Activated CD4-positive, alpha-beta T cell treated with anti-CD3 and anti-CD28 coated beads for 36 hours (primary cell): ENCODE measurements at regions not wholly inside any gene's neighbourhood (a gene's known extent, or its start where the extent isn't known, plus 50 kb on each side); places are given as distances from the start of the nearest gene placed in this dataset.
"Not testable (repeated sequence)": the region's sequence is repeated elsewhere in the genome, so short reads cannot be mapped to it uniquely, and the experiment has no call there.

Experiments used
- ATAC-seq: fragments of 200-7000 bp; cut with Tn5 transposase; one replicate; pipeline ENCODE4 v1.10.0; 2021; ENCODE audit warnings: mild to moderate bottlenecking, moderate library complexity
- CTCF ChIA-PET: fragments of 350-600 bp; sonication (Branson Sonifier 250); formaldehyde crosslinking; loops from one replicate; lab custom pipeline; 2021; ENCODE audit warnings: antibody characterized with exemption; lab: Charles Lee
- POLR2A ChIA-PET: fragments of 350-600 bp; sonication (Branson Sonifier 250); formaldehyde crosslinking; loops from one replicate; lab custom pipeline; 2021; ENCODE audit warnings: antibody characterized with exemption, inconsistent platforms; lab: Charles Lee
- DNase-seq: peaks from one replicate; pipeline ENCODE4 v3.0.0-alpha.2; 2020
- H3K27ac Mint-ChIP-seq: one replicate; pipeline ENCODE4 v1.8.0; 2021; ENCODE audit warnings: mixed read lengths
- H3K27me3 Mint-ChIP-seq: one replicate; pipeline ENCODE4 v1.8.0; 2021; ENCODE audit warnings: mixed read lengths
- H3K36me3 Mint-ChIP-seq: one replicate; pipeline ENCODE4 v1.8.0; 2021; ENCODE audit warnings: low read depth, mixed read lengths
- H3K4me1 Mint-ChIP-seq: one replicate; pipeline ENCODE4 v1.8.0; 2021; ENCODE audit warnings: mixed read lengths
- H3K4me3 Mint-ChIP-seq: one replicate; pipeline ENCODE4 v1.8.0; 2021; ENCODE audit warnings: mild to moderate bottlenecking, moderate library complexity, mixed read lengths
- H3K9me3 Mint-ChIP-seq: one replicate; pipeline ENCODE4 v1.8.0; 2021; ENCODE audit warnings: low read depth, mixed read lengths
- intact Hi-C, 2 experiments: fragments of 100-400 bp; cut with DNase I in 1 of 2; cut with micrococcal nuclease in 1 of 2; formaldehyde crosslinking; loops; one replicate each; pipeline versions ENCODE4 v1.14.2 to v1.15.1; 2022 to 2024; cut with DNase I, micrococcal nuclease

DNA sequence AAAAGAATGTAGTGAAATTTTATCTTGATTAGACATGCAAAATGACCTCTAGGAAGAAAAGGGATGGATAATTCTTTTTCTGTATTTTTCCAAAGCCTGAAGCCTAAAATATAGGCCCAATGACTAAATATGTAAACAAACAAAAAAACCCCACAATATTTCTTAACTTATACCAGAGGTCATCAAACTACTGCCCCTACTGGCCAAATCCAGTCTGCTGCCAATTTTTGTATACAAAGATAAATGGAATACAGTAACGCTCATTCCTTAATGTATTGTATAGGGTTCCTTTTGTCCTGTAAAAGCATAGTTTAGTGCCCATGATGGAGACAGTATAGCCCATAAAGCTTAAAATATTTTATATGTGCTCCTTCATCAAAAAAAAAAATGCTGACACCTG lies 145.7 kb upstream of the ALG10 start:
- Mint-ChIP-seq H3K4me3 (no peak overlapping the region), H3K27me3 (no peaks in the 10 kb centered on the region), H3K9me3 (peaks cover 22% of the 10 kb centered on the region), H3K4me1 (no peaks in the 10 kb centered on the region), H3K36me3 (no peaks in the 10 kb centered on the region), H3K27ac (no peak overlapping the region)
- DNase-seq = no peak
- ChIA-PET POLR2A (no interaction called here), CTCF (no interaction called here)
- intact Hi-C loops = no loop called here
- ATAC-seq = no peak

DNA sequence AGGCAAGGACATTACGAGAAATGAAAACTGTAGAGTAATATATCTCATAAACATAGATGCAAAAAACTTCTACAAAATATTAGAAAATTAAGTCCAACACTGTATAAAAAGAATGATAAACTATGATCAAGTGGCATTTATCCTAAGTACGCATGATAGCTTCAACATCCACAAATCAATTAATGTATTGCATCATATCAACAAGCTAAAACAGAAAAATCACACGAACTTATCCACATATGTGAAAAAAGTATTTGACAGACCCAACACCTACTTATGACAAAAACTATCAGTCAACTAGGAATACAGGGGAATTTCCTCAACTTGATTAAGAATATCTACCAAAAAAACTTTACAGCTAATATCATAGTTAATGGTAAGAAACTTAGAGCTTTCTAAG lies 129.9 kb upstream of the ALG10 start:
- CTCF ChIA-PET = no interaction called here
- intact Hi-C loops = no loop called here
- ATAC-seq (no peak), DNase-seq (no peak)
- Mint-ChIP-seq H3K36me3 (no peaks in the 10 kb centered on the region), H3K9me3 (peaks cover 5% of the 10 kb centered on the region), H3K4me3 (no peak overlapping the region), H3K27me3 (no peaks in the 10 kb centered on the region), H3K27ac (no peak overlapping the region), H3K4me1 (no peaks in the 10 kb centered on the region)
- POLR2A ChIA-PET = no interaction called here

DNA sequence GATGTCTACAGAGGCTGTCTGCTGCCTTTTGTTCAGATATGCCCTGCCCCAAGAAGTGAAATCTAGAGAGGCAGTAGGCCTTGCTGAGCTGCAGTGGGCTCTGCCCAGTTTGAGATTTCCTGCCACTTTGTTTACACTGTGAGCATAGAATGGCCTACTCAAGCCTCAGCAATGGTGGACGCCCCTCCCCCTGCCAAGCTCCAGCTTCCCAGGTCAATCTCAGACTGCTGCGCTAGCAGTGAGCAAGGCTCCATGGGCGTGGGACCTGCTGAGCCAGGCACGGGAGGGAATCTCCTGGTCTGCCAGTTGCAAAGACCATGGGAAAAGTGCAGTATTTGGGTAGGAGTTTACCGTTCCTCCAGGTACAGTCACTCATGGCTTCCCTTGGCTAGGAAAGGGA lies 101.8 kb upstream of the ALG10 start:
- DNase-seq, H3K4me1 Mint-ChIP-seq, H3K27me3 Mint-ChIP-seq, POLR2A ChIA-PET, intact Hi-C loops, ATAC-seq, H3K4me3 Mint-ChIP-seq, H3K27ac Mint-ChIP-seq, H3K36me3 Mint-ChIP-seq, CTCF ChIA-PET: not testable (repeated sequence)
- H3K9me3 Mint-ChIP-seq = peaks cover 18% of the 10 kb centered on the region

- no peak overlapping the region for H3K4me3 Mint-ChIP-seq
- no peak overlapping the region for H3K27ac Mint-ChIP-seq
- DNase-seq (no peak), ATAC-seq (no peak)
- H3K36me3 Mint-ChIP-seq = no peaks in the 10 kb centered on the region
- intact Hi-C loops = no loop called here
- H3K27me3 Mint-ChIP-seq = no peaks in the 10 kb centered on the region
- no peaks in the 10 kb centered on the region for H3K4me1 Mint-ChIP-seq
- H3K9me3 Mint-ChIP-seq = peaks cover 17% of the 10 kb centered on the region
- CTCF ChIA-PET = no interaction called here
- POLR2A ChIA-PET = no interaction called here
Measured at GRCh38 chr12:33926095-33926494, 96.2 kb upstream of the ALG10 start.

GRCh38 chr12:33937669-33938068 lies 84.6 kb upstream of the ALG10 start:
- H3K4me3 Mint-ChIP-seq, ATAC-seq, H3K4me1 Mint-ChIP-seq, POLR2A ChIA-PET, H3K36me3 Mint-ChIP-seq, CTCF ChIA-PET, H3K9me3 Mint-ChIP-seq, H3K27ac Mint-ChIP-seq, DNase-seq, H3K27me3 Mint-ChIP-seq, intact Hi-C loops: not testable (repeated sequence)

- no peaks in the 10 kb centered on the region for H3K9me3 Mint-ChIP-seq
- no peaks in the 10 kb centered on the region for H3K36me3 Mint-ChIP-seq
- DNase-seq (no peak), ATAC-seq (no peak)
- no peak overlapping the region for H3K4me3 Mint-ChIP-seq
- CTCF ChIA-PET = no interaction called here
- peaks cover 2% of the 10 kb centered on the region for H3K27me3 Mint-ChIP-seq
- intact Hi-C loops = no loop called here
- POLR2A ChIA-PET = no interaction called here
- H3K4me1 Mint-ChIP-seq = no peaks in the 10 kb centered on the region
- H3K27ac Mint-ChIP-seq = no peak overlapping the region
Measured at GRCh38 chr12:33942172-33942571, 80.1 kb upstream of the ALG10 start.

DNA sequence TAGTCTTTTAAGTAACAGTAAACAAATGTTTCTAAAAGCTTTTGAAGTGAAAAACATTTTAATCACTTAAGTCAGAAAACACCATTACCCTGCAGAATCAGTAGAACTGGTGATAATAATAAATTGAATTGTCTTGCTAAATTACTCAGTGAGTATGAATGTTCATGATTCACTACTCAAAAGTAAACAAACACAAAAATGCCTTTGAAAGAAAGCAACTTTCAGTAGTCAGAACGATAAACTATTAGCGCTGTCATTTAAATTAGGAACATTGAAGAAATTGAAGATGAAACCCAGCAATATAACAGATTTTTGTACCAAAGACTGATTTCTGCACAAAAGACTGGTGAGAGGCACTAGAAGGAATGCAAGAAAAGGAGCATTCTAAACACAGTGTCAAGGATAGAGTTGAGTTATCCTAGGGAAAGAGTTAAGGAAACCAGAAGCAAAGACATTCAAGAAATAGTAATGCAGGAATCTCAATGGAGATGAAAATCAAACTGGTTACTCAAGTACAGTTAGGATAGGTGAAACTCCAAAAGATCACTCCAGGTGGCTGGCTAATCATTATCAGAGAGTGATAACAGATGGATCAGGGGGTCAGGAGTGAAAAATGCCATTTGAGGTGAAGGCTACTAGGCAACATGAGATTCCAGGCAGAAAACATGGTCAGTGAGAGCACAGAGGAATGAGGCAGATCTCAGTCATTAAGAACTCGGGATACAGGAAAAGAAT lies 77.4 kb upstream of the ALG10 start:
- intact Hi-C loops = no loop called here
- H3K4me3 Mint-ChIP-seq = no peak overlapping the region
- H3K9me3 Mint-ChIP-seq = peaks cover 5% of the 10 kb centered on the region
- H3K4me1 Mint-ChIP-seq = no peaks in the 10 kb centered on the region
- no peaks in the 10 kb centered on the region for H3K36me3 Mint-ChIP-seq
- no peak overlapping the region for H3K27ac Mint-ChIP-seq
- ATAC-seq (no peak), DNase-seq (no peak)
- peaks cover 2% of the 10 kb centered on the region for H3K27me3 Mint-ChIP-seq
- POLR2A ChIA-PET = no interaction called here
- CTCF ChIA-PET = interaction anchor here (1.0 kb wide), 1 partner anchor 22 kb away, joined by 3 read pairs; no protein-coding TSS in a partner anchor

DNA sequence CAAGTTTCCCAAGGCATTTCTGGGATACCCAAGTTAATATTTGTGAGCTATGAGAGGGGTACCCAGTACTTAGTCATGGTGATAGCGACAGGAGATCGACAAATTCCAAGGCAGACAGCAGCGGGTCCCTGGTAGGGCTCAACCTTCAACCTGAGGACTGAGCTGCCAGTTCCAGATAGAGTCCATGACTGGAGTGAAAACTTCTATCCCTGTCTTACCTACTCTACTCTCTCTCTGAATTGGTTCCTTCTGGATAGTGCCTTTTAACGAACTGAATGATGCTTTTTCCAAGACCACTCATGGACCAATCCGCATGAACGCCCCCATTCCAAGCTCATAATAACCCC lies 76.9 kb upstream of the ALG10 start:
- Mint-ChIP-seq H3K36me3 (no peaks in the 10 kb centered on the region), H3K27me3 (peaks cover 2% of the 10 kb centered on the region), H3K4me3 (no peak overlapping the region), H3K4me1 (no peaks in the 10 kb centered on the region), H3K27ac (no peak overlapping the region), H3K9me3 (peaks cover 9% of the 10 kb centered on the region)
- ATAC-seq (no peak), DNase-seq (no peak)
- intact Hi-C loops = no loop called here
- ChIA-PET CTCF (interaction anchor here (1.0 kb wide), 1 partner anchor 21 kb away, joined by 3 read pairs; no protein-coding TSS in a partner anchor), POLR2A (no interaction called here)

DNA sequence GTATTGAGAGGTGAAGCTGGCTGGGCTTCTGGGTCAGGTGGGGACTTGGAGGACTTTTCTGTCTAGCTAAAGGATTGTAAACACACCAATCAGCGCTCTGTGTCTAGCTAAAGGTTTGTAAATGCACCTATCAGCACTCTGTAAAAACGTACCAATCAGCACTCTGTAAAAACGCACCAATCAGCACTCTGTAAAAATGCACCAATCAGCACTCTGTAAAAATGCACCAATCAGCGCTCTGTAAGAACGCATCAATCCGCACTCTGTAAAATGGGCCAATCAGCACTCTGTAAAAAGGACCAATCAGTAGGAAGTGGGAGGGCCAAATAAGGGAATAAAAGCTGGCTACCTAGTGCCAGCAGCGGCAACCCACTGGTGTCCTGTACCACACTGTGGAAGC lies 56.1 kb upstream of the ALG10 start:
- POLR2A ChIA-PET, intact Hi-C loops, H3K27ac Mint-ChIP-seq, H3K27me3 Mint-ChIP-seq, H3K4me1 Mint-ChIP-seq, ATAC-seq, H3K36me3 Mint-ChIP-seq, H3K9me3 Mint-ChIP-seq, H3K4me3 Mint-ChIP-seq, DNase-seq: not testable (repeated sequence)
- CTCF ChIA-PET = interaction anchor here (1.1 kb wide), 1 partner anchor 21 kb away, joined by 3 read pairs; no protein-coding TSS in a partner anchor

DNA sequence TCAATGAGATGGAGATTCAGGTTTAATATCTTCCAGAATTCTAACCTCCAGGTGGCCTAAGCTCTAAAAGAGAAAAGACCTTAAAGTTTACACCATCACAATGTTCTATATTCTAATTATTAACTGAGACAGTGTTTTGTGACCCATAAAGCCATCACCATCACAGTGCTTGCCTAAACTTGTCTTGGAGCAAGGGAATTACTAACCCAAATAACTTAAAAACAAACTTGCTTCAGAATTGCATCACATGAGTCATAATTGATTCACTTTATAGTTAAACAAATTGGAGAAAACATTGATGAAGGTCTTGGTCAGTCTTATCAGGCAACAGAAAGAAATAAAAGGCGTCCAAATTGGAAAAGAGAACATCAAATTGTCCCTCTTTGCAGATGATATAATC lies 54.5 kb upstream of the ALG10 start:
- DNase-seq (no peak), ATAC-seq (no peak)
- Mint-ChIP-seq H3K27me3 (peaks cover 3% of the 10 kb centered on the region), H3K9me3 (peaks cover 3% of the 10 kb centered on the region), H3K27ac (no peak overlapping the region), H3K4me3 (no peak overlapping the region), H3K4me1 (no peaks in the 10 kb centered on the region), H3K36me3 (no peaks in the 10 kb centered on the region)
- CTCF ChIA-PET = no interaction called here
- POLR2A ChIA-PET = no interaction called here
- intact Hi-C loops = no loop called here
